Bronchial epithelial cell (primary cell): ENCODE measurements at regions not wholly inside any gene's neighbourhood (a gene's known extent, or its start where the extent isn't known, plus 50 kb on each side); places are given as distances from the start of the nearest gene placed in this dataset.
"Not testable (repeated sequence)": the region's sequence is repeated elsewhere in the genome, so short reads cannot be mapped to it uniquely, and the experiment has no call there.

Source experiments
- DNase-seq: peaks from one replicate; pipeline ENCODE4 v3.0.0-alpha.2; 2010; ENCODE audit warnings: low read depth
- FAIRE-seq: peaks from 2 replicates; lab custom pipeline; 2011; peaks lifted over from hg19 to GRCh38; lab: Jason Lieb, UNC
- H3K27me3 ChIP-seq: 2 replicates; pipeline ENCODE4 v1.5.1; 2011; ENCODE audit warnings: low read length; ENCODE audit not compliant: control insufficient read depth, insufficient read depth
- H3K36me3 ChIP-seq: 2 replicates; pipeline ENCODE4 v1.5.1; 2011; ENCODE audit warnings: low read length; ENCODE audit not compliant: control insufficient read depth, insufficient read depth
- H3K4me3 ChIP-seq: 2 replicates; pipeline ENCODE4 v1.5.1; 2011; ENCODE audit warnings: mild to moderate bottlenecking, low read depth, low read length, control low read depth
- CTCF ChIP-seq: IDR thresholded peaks from 2 replicates; pipeline ENCODE4 v1.5.1; 2011; ENCODE audit warnings: mild to moderate bottlenecking, moderate library complexity, low read length, control low read depth, inconsistent platforms; ENCODE audit not compliant: insufficient read depth, severe bottlenecking

GRCh38 chr12:107375231-107375630, 281.9 kb upstream of the CRY1 start:
- no peak overlapping the region for H3K4me3 ChIP-seq
- no peak for FAIRE-seq

GRCh38 chr12:107377596-107378385, 284.4 kb upstream of the CRY1 start:
- DNase-seq (no peak), FAIRE-seq (no peak)
- no peak for TF ChIP-seq CTCF
- H3K4me3 ChIP-seq, result no peak overlapping the region
- H3K27me3 ChIP-seq, result no peaks in the 10 kb centered on the region
- H3K36me3 ChIP-seq, result no peaks in the 10 kb centered on the region

More at GRCh38 chr12:107375231-107375630, 281.9 kb upstream of the CRY1 start:
- Histone ChIP-seq H3K27me3 (no peaks in the 10 kb centered on the region), H3K36me3 (no peaks in the 10 kb centered on the region)
- no peak for DNase-seq
- no peak for TF ChIP-seq CTCF

- FAIRE-seq (no peak), DNase-seq (no peak)
- Histone ChIP-seq H3K27me3 (no peaks in the 10 kb centered on the region), H3K36me3 (no peaks in the 10 kb centered on the region), H3K4me3 (no peak overlapping the region)
- TF ChIP-seq CTCF, result no peak
These were observed 285.3 kb upstream of the CRY1 start for GRCh38 chr12:107378609-107379008.

- not testable (repeated sequence) for H3K36me3 ChIP-seq, H3K4me3 ChIP-seq, FAIRE-seq, H3K27me3 ChIP-seq
- peak; percentile 86 for DNase-seq
These were observed 285.9 kb upstream of the CRY1 start for GRCh38 chr12:107379142-107379851.

- Histone ChIP-seq H3K4me3 (no peak overlapping the region), H3K36me3 (no peaks in the 10 kb centered on the region), H3K27me3 (no peaks in the 10 kb centered on the region)
- FAIRE-seq (peak; percentile 47), DNase-seq (peak; percentile 83)
- no peak for TF ChIP-seq CTCF
These were observed 286.7 kb upstream of the CRY1 start for GRCh38 chr12:107379852-107380567.

GRCh38 chr12:107384645-107385044, 291.3 kb upstream of the CRY1 start:
- TF ChIP-seq CTCF, result no peak
- no peaks in the 10 kb centered on the region for H3K36me3 ChIP-seq
- no peak overlapping the region for H3K4me3 ChIP-seq
- DNase-seq, result no peak
- FAIRE-seq, result no peak
- no peaks in the 10 kb centered on the region for H3K27me3 ChIP-seq
